ENCODE measurements at regions not wholly inside any gene's neighbourhood (a gene's known extent, or its start where the extent isn't known, plus 50 kb on each side); places are given as distances from the start of the nearest gene placed in this dataset.

DNA sequence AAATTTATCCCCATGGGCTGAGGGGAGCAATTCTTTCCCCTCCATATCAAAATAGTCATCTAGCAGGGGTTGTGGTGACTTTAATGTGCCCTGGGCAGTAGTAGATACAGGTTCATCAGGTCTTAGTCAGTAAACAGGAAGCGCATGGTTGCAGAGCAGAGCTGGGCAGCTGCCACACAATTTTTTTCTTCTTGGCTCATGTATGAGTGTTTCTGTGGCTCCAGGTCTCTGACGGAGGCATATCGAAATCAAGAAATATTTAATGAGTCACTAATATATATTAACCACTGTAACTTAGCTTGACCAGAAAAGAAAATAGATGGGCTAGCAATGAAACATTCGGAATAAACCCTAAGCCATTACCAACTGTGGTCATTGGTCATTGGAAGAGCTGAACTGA lies 68.4 kb upstream of the UBL3 start:
- TF ChIP-seq, protein P1, sequence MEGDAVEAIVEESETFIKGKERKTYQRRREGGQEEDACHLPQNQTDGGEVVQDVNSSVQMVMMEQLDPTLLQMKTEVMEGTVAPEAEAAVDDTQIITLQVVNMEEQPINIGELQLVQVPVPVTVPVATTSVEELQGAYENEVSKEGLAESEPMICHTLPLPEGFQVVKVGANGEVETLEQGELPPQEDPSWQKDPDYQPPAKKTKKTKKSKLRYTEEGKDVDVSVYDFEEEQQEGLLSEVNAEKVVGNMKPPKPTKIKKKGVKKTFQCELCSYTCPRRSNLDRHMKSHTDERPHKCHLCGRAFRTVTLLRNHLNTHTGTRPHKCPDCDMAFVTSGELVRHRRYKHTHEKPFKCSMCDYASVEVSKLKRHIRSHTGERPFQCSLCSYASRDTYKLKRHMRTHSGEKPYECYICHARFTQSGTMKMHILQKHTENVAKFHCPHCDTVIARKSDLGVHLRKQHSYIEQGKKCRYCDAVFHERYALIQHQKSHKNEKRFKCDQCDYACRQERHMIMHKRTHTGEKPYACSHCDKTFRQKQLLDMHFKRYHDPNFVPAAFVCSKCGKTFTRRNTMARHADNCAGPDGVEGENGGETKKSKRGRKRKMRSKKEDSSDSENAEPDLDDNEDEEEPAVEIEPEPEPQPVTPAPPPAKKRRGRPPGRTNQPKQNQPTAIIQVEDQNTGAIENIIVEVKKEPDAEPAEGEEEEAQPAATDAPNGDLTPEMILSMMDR (IDR thresholded peaks at IDR 0.05), result no peak
- TF ChIP-seq POLR2AphosphoS5 (IDR thresholded peaks at IDR 0.05), result no peak
- TF ChIP-seq POLR2A (IDR thresholded peaks at IDR 0.05), result no peak

Measured in upper lobe of left lung (tissue), 4 donors.